ENCODE measurements at regions not wholly inside any gene's neighbourhood (a gene's known extent, or its start where the extent isn't known, plus 50 kb on each side); places are given as distances from the start of the nearest gene placed in this dataset.

- no peaks in the 10 kb centered on the region for H3K9me3 ChIP-seq (replicated peaks)
- no peak overlapping the region for H3K27ac ChIP-seq
- peaks cover 25% of the 10 kb centered on the region for H3K4me1 ChIP-seq
- no peak overlapping the region for H3K4me3 ChIP-seq
- no peaks in the 10 kb centered on the region; the same call in 1 of the 2 replicates for H3K36me3 ChIP-seq
- no peak for DNase-seq
- no peaks in the 10 kb centered on the region for H3K27me3 ChIP-seq
Measured at GRCh38 chr1:209399800-209400199, 183.7 kb upstream of the CAMK1G start.

- Histone ChIP-seq H3K36me3 (no peaks in the 10 kb centered on the region; the same call in 1 of the 2 replicates), H3K4me3 (no peak overlapping the region), H3K27ac (no peak overlapping the region), H3K9me3 (replicated peaks) (no peaks in the 10 kb centered on the region), H3K27me3 (no peaks in the 10 kb centered on the region), H3K4me1 (peaks cover 31% of the 10 kb centered on the region)
- DNase-seq, result no peak
Measured at GRCh38 chr1:209400351-209401220, 182.9 kb upstream of the CAMK1G start.

GRCh38 chr1:209402697-209403096, 180.8 kb upstream of the CAMK1G start:
- H3K27ac ChIP-seq, result no peak overlapping the region
- H3K4me3 ChIP-seq, result no peak overlapping the region
- no peaks in the 10 kb centered on the region for H3K9me3 ChIP-seq (replicated peaks)
- H3K27me3 ChIP-seq, result no peaks in the 10 kb centered on the region
- H3K36me3 ChIP-seq, result no peaks in the 10 kb centered on the region; the same call in 1 of the 2 replicates
- DNase-seq, result no peak
- H3K4me1 ChIP-seq, result peaks cover 44% of the 10 kb centered on the region

- no peak overlapping the region for H3K27ac ChIP-seq
- no peaks in the 10 kb centered on the region; the same call in 1 of the 2 replicates for H3K36me3 ChIP-seq
- peaks cover 33% of the 10 kb centered on the region for H3K4me1 ChIP-seq
- no peak for DNase-seq
- no peak overlapping the region for H3K4me3 ChIP-seq
- no peaks in the 10 kb centered on the region for H3K27me3 ChIP-seq
- H3K9me3 ChIP-seq (replicated peaks), result no peaks in the 10 kb centered on the region
Measured at GRCh38 chr1:209403921-209404320, 179.6 kb upstream of the CAMK1G start.

GRCh38 chr1:209404577-209404976, 178.9 kb upstream of the CAMK1G start:
- Histone ChIP-seq H3K27me3 (no peaks in the 10 kb centered on the region), H3K27ac (peak overlapping the region; percentile 64), H3K36me3 (no peaks in the 10 kb centered on the region; the same call in 1 of the 2 replicates), H3K4me1 (peaks cover 28% of the 10 kb centered on the region), H3K9me3 (replicated peaks) (no peaks in the 10 kb centered on the region), H3K4me3 (no peak overlapping the region)
- peak; percentile 42 to 64 for DNase-seq

- no peaks in the 10 kb centered on the region for H3K27me3 ChIP-seq
- DNase-seq, result peak; percentile 58 to 75
- no peaks in the 10 kb centered on the region for H3K9me3 ChIP-seq (replicated peaks)
- H3K36me3 ChIP-seq, result no peaks in the 10 kb centered on the region
- H3K4me3 ChIP-seq, result peak overlapping the region; percentile 31
- H3K27ac ChIP-seq, result peak overlapping the region; percentile 64
- H3K4me1 ChIP-seq, result peaks cover 28% of the 10 kb centered on the region
Measured at GRCh38 chr1:209405183-209405814, 178.2 kb upstream of the CAMK1G start.

GRCh38 chr1:209406168-209406567, 177.3 kb upstream of the CAMK1G start:
- H3K27ac ChIP-seq, result peak overlapping the region; percentile 64
- no peaks in the 10 kb centered on the region for H3K27me3 ChIP-seq
- H3K36me3 ChIP-seq, result no peaks in the 10 kb centered on the region
- peak overlapping the region; percentile 31 for H3K4me3 ChIP-seq
- DNase-seq, result peak in 1 of 2 experiments; percentile 49
- peaks cover 35% of the 10 kb centered on the region for H3K4me1 ChIP-seq
- no peaks in the 10 kb centered on the region for H3K9me3 ChIP-seq (replicated peaks)

GRCh38 chr1:209406595-209406994, 176.9 kb upstream of the CAMK1G start:
- H3K36me3 ChIP-seq, result no peaks in the 10 kb centered on the region
- H3K9me3 ChIP-seq (replicated peaks), result no peaks in the 10 kb centered on the region
- no peak overlapping the region for H3K4me3 ChIP-seq
- no peak for DNase-seq
- peaks cover 40% of the 10 kb centered on the region for H3K4me1 ChIP-seq
- no peaks in the 10 kb centered on the region for H3K27me3 ChIP-seq
- peak overlapping the region; percentile 64; the same call in 1 of the 2 replicates for H3K27ac ChIP-seq

- H3K27ac ChIP-seq, result no peak overlapping the region
- H3K9me3 ChIP-seq (replicated peaks), result no peaks in the 10 kb centered on the region
- DNase-seq, result no peak
- no peaks in the 10 kb centered on the region for H3K27me3 ChIP-seq
- H3K4me3 ChIP-seq, result no peak overlapping the region
- peaks cover 52% of the 10 kb centered on the region for H3K4me1 ChIP-seq
- H3K36me3 ChIP-seq, result no peaks in the 10 kb centered on the region
Measured at GRCh38 chr1:209409780-209410179, 173.7 kb upstream of the CAMK1G start.

- H3K36me3 ChIP-seq, result no peaks in the 10 kb centered on the region
- H3K9me3 ChIP-seq (replicated peaks), result no peaks in the 10 kb centered on the region
- peak; percentile 41 to 71 for DNase-seq
- H3K27ac ChIP-seq, result peak overlapping the region; percentile 71
- no peak overlapping the region for H3K4me3 ChIP-seq
- H3K27me3 ChIP-seq, result no peaks in the 10 kb centered on the region
- peaks cover 54% of the 10 kb centered on the region for H3K4me1 ChIP-seq
Measured at GRCh38 chr1:209411491-209411929, 172.0 kb upstream of the CAMK1G start.

- peak overlapping the region; percentile 71 for H3K27ac ChIP-seq
- no peaks in the 10 kb centered on the region for H3K36me3 ChIP-seq
- H3K9me3 ChIP-seq (replicated peaks), result no peaks in the 10 kb centered on the region
- no peak overlapping the region for H3K4me3 ChIP-seq
- peaks cover 56% of the 10 kb centered on the region for H3K4me1 ChIP-seq
- DNase-seq, result peak in 1 of 2 experiments; percentile 65
- H3K27me3 ChIP-seq, result no peaks in the 10 kb centered on the region
Measured at GRCh38 chr1:209412036-209412435, 171.5 kb upstream of the CAMK1G start.

GRCh38 chr1:209412566-209412965, 170.9 kb upstream of the CAMK1G start:
- peak overlapping the region; percentile 71; the same call in 1 of the 2 replicates for H3K27ac ChIP-seq
- no peaks in the 10 kb centered on the region for H3K27me3 ChIP-seq
- peaks cover 60% of the 10 kb centered on the region for H3K4me1 ChIP-seq
- DNase-seq, result no peak
- no peak overlapping the region for H3K4me3 ChIP-seq
- no peaks in the 10 kb centered on the region for H3K9me3 ChIP-seq (replicated peaks)
- no peaks in the 10 kb centered on the region for H3K36me3 ChIP-seq

GRCh38 chr1:209413062-209413461, 170.5 kb upstream of the CAMK1G start:
- no peak overlapping the region for H3K27ac ChIP-seq
- peaks cover 63% of the 10 kb centered on the region for H3K4me1 ChIP-seq
- no peak for DNase-seq
- H3K9me3 ChIP-seq (replicated peaks), result no peaks in the 10 kb centered on the region
- no peaks in the 10 kb centered on the region for H3K36me3 ChIP-seq
- no peak overlapping the region for H3K4me3 ChIP-seq
- H3K27me3 ChIP-seq, result no peaks in the 10 kb centered on the region

- Histone ChIP-seq H3K36me3 (no peaks in the 10 kb centered on the region), H3K4me1 (peaks cover 65% of the 10 kb centered on the region), H3K4me3 (no peak overlapping the region), H3K27me3 (no peaks in the 10 kb centered on the region), H3K27ac (no peak overlapping the region), H3K9me3 (replicated peaks) (no peaks in the 10 kb centered on the region)
- DNase-seq, result no peak
Measured at GRCh38 chr1:209414803-209415329, 168.6 kb upstream of the CAMK1G start.

GRCh38 chr1:209416039-209416438, 167.5 kb upstream of the CAMK1G start:
- H3K4me1 ChIP-seq, result peaks cover 59% of the 10 kb centered on the region
- H3K27me3 ChIP-seq, result no peaks in the 10 kb centered on the region
- peak; percentile 93 to 94 for DNase-seq
- peak overlapping the region; percentile 72 for H3K27ac ChIP-seq
- no peak overlapping the region for H3K4me3 ChIP-seq
- H3K36me3 ChIP-seq, result no peaks in the 10 kb centered on the region
- H3K9me3 ChIP-seq (replicated peaks), result no peaks in the 10 kb centered on the region

Data from SJCRH30 (cell line).